NCI-H524 treated with DMSO at 0.1 percent for 48 hours (cell line): ENCODE measurements at regions not wholly inside any gene's neighbourhood (a gene's known extent, or its start where the extent isn't known, plus 50 kb on each side); places are given as distances from the start of the nearest gene placed in this dataset.

ENCODE experiments used
- DNase-seq: peaks from one replicate; lab custom pipeline; 2025; lab: John Stamatoyannopoulos, UW

GRCh38 chr10:3624367-3624766 lies 160.6 kb downstream of the KLF6 start:
- DNase-seq: no peak

DNA sequence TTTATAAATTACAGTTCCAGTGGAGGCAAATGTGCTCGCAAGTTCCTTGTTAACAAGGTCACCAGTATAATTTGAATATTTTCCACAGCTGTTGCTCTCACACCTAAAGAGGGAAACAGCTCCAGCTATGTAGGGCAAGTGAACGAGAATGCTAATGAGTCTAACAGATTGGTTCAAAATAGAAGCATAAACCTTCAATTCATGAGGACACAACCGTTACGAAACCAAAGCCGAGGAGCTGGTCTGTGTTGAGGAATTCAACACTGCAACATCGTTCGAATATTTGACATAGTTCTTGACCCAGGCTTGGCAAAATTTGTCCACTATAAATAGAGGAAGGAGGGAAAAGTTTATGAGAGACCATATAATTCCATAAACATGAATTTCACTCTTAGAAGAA lies 161.3 kb downstream of the KLF6 start:
- no peak for DNase-seq

- no peak for DNase-seq
Observed at GRCh38 chr10:3622845-3623621, 162.0 kb downstream of the KLF6 start.

DNA sequence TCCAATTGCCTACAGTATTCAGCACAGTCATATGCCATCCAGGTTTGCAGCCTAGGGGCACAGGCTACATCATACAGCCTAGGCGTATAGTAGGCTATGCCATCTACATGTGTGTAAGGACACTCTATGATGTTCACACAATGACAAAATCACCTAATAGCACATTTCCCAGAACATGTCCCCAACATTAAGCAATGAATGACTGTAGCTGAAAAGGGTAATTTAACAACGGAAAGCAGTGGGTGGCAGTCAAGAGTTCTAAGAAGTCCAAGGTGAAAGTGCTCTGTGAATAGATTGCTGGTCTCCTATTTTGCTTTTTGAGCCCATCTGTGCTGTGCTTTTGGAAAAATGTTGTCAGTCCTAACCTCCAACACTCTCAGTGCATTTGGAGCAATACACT lies 162.6 kb downstream of the KLF6 start:
- DNase-seq: no peak

DNA sequence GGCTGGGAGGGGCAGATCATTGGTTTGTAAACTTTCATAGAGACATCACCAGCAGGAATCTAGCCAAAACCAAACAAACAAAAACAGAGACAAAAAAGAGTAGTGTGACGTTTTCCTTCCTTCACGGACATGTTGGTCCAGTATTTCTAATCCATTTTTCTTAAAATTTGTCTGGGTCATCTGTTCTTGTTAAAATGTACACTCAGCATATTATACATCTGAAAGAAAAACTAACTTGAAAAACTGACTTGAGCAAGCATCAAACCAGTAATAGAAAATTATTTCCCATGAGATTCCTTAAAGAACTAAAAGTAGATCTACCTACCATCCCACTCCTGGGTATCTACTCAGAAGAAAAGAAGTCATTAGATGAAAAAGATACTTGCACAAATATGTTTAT lies 164.2 kb downstream of the KLF6 start:
- DNase-seq: no peak

DNA sequence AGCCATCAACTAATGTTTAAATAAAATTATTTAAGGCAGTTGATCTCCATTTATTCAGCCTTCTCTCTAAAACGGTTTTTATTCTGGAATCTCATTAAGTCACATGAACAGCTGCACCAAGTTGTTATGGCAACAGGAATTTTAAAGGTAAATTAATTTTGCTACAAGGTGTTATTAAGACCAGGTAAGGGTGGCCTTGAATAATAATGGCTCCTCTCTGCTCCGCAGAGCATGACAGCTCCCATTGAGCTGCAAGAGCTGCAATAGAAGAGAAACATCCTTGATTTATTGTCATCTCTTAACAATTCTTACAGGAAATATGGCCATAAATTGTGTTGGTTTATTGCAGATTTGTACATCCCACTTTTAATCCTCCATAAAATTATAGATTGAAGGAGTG lies 165.8 kb downstream of the KLF6 start:
- no peak for DNase-seq

DNA sequence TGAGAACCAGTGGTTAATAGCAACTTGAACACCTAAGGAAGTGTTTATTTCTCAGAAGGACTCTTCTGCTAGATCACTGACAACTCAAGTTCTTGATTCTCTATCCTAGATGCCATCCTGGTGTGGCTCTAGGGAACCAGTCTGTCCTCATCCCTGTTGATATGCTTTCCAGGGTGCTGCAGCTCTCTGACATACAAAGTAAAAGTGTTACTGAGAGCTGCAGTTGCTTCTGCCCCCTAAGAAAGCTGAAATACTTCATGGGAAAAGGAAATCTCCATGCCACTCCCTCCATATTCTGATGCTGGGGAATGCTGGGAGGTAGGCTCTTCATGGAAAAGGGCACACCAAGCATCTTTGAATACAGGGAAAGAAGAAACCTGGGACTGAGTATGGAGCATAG lies 168.1 kb downstream of the KLF6 start:
- no peak for DNase-seq

- DNase-seq: no peak
Observed at GRCh38 chr10:3613318-3613717, 171.7 kb downstream of the KLF6 start.

GRCh38 chr10:3612183-3613001 lies 172.6 kb downstream of the KLF6 start:
- no peak for DNase-seq

GRCh38 chr10:3606309-3606708 lies 178.7 kb downstream of the KLF6 start:
- DNase-seq: no peak

DNA sequence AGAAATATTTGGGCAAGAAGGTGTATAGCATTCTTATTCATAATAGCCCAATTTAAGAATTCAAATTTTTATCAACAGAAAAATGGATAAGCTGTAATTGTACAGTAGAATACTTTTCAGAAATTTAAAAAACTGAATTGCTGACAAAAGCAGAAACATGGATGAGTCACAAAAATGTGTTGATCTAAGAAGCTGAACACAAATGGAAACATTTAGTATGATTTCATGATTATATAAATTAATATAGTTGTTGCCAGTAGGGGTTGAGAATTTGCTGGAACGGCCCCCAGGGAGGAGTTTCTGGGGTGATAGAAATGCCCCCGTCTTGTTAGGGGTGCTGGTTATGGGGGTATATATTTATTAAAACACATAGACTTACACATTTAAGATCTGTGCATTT lies 179.1 kb downstream of the KLF6 start:
- DNase-seq: no peak

- DNase-seq: no peak
Observed at GRCh38 chr10:3595736-3596135, 189.3 kb downstream of the KLF6 start.

DNA sequence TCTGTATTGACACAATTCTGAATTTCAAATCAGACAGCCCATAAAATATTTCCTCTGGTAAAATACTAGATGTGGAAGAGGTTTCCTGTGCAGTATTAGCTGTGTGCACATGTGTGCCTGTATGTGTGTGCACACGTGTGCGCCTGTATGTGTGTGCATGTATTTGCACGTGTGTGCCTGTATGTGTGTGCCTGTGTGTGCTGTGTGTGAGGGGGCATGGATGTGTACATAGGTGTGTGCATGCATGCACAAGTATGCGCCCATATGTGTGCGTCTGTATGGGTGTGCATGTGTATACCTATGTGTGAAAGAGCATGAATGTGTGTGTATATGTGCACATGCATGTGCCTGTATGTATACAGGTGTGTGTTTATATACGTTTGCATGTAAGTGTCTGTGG lies 191.4 kb downstream of the KLF6 start:
- DNase-seq: no peak

GRCh38 chr10:3592424-3592823 lies 192.6 kb downstream of the KLF6 start:
- DNase-seq: no peak

GRCh38 chr10:3588816-3589215 lies 196.2 kb downstream of the KLF6 start:
- no peak for DNase-seq

- DNase-seq: no peak
Observed at GRCh38 chr10:3588346-3588745, 196.7 kb downstream of the KLF6 start.

- no peak for DNase-seq
Observed at GRCh38 chr10:3584926-3585784, 199.9 kb downstream of the KLF6 start.

DNA sequence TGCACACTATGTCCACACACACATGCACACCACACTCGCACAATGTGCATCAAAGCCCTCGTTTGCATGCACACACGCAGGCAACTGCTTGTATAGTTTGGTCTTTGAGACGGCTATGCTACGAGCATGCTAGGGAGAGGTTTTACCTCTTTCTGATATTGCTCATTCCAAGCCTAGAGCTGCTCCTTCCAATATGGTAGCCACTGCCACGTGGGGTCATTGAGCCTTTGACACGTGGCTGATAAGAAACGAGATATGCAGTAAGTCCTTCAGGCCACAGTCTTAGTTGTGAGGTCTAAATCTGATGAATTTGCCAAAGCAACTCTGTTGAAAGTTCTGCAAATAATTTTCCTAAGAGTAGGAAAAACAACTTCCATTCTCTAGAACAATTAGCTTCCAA lies 204.4 kb downstream of the KLF6 start:
- no peak for DNase-seq

GRCh38 chr10:3579845-3580244 lies 205.2 kb downstream of the KLF6 start:
- DNase-seq: no peak

DNA sequence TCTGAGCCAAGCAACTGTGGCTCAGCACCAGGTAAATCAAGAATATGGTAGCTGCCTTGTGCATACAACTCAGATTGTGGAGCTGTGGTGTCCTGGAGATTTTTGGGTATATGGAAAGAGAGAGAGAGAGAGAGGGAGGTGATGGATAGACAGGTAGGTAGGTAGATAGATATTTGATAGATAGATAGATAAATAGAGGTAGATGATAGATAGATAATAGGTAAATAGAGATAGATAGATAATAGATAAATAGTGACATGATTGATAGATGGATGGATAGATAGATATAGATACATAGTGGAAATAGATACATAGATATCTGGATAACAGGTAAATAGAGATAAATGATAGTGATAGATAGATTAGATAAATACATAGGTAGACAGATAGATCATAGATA lies 206.3 kb downstream of the KLF6 start:
- no peak for DNase-seq

GRCh38 chr10:3578159-3578558 lies 206.8 kb downstream of the KLF6 start:
- DNase-seq: no peak

DNA sequence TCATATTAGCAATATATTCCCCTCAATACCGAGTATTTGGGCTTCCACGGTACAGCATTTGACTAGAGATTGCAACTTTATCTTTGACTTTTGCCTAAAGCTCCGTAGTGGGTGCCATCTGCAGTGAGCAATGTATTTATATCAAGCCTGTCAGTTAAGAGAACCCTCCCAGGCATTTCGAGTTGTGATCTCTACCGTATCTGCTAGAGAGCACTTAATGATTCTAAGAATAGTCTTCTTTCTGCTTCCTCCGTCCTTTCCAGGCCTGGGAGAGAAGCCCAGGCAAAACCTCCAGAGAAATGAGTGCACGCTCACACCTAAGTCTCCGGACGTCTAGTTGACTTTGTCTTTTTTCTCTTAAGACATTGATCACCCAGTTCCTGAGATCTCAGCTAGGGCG lies 210.6 kb downstream of the KLF6 start:
- no peak for DNase-seq

- no peak for DNase-seq
Observed at GRCh38 chr10:3573498-3573897, 211.5 kb downstream of the KLF6 start.
